ENCODE measurements at regions not wholly inside any gene's neighbourhood (a gene's known extent, or its start where the extent isn't known, plus 50 kb on each side); places are given as distances from the start of the nearest gene placed in this dataset.

DNA sequence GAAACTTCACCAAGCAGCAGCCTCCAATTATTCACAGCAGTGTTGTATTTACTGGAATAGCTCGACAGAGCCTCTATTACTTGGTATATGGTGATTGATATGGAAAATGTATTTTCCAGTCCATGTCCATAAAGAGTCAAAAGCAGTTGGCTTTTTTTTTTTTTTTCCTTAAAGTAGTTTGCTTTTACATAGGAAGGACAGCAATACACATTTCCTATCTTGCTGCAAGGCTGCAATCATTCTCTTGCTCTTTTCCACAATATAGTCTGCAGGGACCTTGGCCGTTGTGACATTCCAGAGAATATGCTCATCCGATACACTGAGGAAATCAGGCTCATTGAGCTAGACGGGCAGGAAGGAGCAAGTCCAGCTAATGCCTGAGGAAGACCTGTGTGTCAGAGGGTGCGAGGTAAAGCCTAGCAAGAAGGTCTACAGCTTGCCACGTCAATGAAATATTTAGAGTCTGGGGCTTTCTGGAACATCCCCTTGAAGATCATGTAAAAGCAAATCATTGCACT, 131.1 kb downstream of the ENGASE start:
- TF ChIP-seq, protein P1, sequence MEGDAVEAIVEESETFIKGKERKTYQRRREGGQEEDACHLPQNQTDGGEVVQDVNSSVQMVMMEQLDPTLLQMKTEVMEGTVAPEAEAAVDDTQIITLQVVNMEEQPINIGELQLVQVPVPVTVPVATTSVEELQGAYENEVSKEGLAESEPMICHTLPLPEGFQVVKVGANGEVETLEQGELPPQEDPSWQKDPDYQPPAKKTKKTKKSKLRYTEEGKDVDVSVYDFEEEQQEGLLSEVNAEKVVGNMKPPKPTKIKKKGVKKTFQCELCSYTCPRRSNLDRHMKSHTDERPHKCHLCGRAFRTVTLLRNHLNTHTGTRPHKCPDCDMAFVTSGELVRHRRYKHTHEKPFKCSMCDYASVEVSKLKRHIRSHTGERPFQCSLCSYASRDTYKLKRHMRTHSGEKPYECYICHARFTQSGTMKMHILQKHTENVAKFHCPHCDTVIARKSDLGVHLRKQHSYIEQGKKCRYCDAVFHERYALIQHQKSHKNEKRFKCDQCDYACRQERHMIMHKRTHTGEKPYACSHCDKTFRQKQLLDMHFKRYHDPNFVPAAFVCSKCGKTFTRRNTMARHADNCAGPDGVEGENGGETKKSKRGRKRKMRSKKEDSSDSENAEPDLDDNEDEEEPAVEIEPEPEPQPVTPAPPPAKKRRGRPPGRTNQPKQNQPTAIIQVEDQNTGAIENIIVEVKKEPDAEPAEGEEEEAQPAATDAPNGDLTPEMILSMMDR (IDR thresholded peaks at IDR 0.05): no peak
- TF ChIP-seq POLR2A (IDR thresholded peaks at IDR 0.05): no peak
